C4-2B (cell line): ENCODE measurements at regions not wholly inside any gene's neighbourhood (a gene's known extent, or its start where the extent isn't known, plus 50 kb on each side); places are given as distances from the start of the nearest gene placed in this dataset.

Source experiments
- ZFX ChIP-seq: fragments of 450-650 bp; IDR thresholded peaks from 2 replicates; pipeline ENCODE4 v1.6.1; 2017
- TF ChIP-seq, protein P1 (sequence below): fragments of 450-650 bp; conservative IDR thresholded peaks from 2 replicates; pipeline ENCODE4 v1.5.1; 2017; ENCODE audit warnings: mild to moderate bottlenecking

- TF ChIP-seq, protein P1, sequence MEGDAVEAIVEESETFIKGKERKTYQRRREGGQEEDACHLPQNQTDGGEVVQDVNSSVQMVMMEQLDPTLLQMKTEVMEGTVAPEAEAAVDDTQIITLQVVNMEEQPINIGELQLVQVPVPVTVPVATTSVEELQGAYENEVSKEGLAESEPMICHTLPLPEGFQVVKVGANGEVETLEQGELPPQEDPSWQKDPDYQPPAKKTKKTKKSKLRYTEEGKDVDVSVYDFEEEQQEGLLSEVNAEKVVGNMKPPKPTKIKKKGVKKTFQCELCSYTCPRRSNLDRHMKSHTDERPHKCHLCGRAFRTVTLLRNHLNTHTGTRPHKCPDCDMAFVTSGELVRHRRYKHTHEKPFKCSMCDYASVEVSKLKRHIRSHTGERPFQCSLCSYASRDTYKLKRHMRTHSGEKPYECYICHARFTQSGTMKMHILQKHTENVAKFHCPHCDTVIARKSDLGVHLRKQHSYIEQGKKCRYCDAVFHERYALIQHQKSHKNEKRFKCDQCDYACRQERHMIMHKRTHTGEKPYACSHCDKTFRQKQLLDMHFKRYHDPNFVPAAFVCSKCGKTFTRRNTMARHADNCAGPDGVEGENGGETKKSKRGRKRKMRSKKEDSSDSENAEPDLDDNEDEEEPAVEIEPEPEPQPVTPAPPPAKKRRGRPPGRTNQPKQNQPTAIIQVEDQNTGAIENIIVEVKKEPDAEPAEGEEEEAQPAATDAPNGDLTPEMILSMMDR: no peak
- TF ChIP-seq ZFX: no peak
Measured at GRCh38 chr22:27671413-27671935, 130.1 kb downstream of the MN1 start.
